ENCODE measurements at regions not wholly inside any gene's neighbourhood (a gene's known extent, or its start where the extent isn't known, plus 50 kb on each side); places are given as distances from the start of the nearest gene placed in this dataset.

DNA sequence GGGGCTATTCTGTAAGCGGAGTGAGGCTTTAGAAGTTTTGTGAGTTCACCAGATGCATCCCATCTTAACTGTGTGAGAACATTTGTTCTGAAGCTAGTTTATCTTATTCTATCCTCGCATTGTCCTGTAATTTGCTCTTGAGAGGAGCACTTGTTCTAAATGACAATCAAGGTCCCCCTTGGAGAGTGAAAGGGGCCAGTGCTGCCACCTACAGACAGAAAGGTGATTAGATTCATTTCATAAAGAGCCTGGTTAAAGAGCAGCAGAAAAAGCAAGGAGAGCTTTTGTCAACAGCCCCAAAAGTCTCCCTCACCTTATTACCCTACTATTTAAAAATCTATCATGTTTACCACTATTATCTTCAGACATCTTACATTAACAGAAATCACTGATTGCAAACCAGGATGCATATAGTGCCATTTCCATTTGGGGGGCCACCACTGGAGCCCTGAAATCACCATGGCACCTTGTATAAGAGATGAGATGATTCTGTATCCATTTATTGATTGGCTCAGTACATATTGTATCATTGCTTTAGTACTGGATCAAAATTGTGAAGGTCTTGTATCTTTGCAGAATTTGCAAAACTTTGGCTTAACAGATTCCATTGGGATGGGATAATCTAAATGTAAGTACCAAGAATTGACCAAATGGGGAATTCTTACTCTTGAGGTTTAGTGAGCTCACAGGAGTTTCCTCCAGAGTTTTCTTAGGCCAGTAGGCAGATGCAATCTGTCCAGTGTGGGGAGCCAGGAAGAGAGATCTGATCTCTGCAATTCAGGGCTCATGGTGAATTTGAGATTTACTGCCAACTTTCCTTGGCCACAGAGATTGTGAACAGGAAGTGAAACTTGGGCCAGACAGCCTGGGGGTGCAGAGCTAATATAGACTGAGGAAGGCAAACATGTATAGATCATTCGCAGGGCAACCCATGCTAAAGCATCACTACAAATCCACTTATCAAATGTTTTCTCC is 64.3 kb upstream of the TRABD2B start:
- TF ChIP-seq, protein P1, sequence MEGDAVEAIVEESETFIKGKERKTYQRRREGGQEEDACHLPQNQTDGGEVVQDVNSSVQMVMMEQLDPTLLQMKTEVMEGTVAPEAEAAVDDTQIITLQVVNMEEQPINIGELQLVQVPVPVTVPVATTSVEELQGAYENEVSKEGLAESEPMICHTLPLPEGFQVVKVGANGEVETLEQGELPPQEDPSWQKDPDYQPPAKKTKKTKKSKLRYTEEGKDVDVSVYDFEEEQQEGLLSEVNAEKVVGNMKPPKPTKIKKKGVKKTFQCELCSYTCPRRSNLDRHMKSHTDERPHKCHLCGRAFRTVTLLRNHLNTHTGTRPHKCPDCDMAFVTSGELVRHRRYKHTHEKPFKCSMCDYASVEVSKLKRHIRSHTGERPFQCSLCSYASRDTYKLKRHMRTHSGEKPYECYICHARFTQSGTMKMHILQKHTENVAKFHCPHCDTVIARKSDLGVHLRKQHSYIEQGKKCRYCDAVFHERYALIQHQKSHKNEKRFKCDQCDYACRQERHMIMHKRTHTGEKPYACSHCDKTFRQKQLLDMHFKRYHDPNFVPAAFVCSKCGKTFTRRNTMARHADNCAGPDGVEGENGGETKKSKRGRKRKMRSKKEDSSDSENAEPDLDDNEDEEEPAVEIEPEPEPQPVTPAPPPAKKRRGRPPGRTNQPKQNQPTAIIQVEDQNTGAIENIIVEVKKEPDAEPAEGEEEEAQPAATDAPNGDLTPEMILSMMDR (IDR thresholded peaks at IDR 0.05): peak; percentile 33
- TF ChIP-seq EZH2 (IDR thresholded peaks at IDR 0.05; ENCODE audit: borderline replicate concordance, insufficient read depth, low read depth, low read length, poor library complexity, severe bottlenecking): no peak
